Activated CD8-positive, alpha-beta T cell treated with anti-CD3 and anti-CD28 coated beads for 36 hours (primary cell): ENCODE measurements at regions not wholly inside any gene's neighbourhood (a gene's known extent, or its start where the extent isn't known, plus 50 kb on each side); places are given as distances from the start of the nearest gene placed in this dataset.
A peak's percentile ranks its signal among the peaks of the same experiment; 100 is the strongest.

Experiments used
- ATAC-seq: fragments of 200-7000 bp; cut with Tn5 transposase; one replicate; pipeline ENCODE4 v1.10.0; 2021; ENCODE audit warnings: mild to moderate bottlenecking, moderate library complexity
- CTCF ChIA-PET: fragments of 350-600 bp; sonication (Branson Sonifier 250); formaldehyde crosslinking; loops from one replicate; lab custom pipeline; 2021; ENCODE audit warnings: antibody characterized with exemption; lab: Charles Lee
- POLR2A ChIA-PET: fragments of 350-600 bp; sonication (Branson Sonifier 250); formaldehyde crosslinking; loops from one replicate; lab custom pipeline; 2021; ENCODE audit warnings: antibody characterized with exemption; lab: Charles Lee
- DNase-seq: peaks from one replicate; pipeline ENCODE4 v3.0.0-alpha.2; 2020
- H3K27ac Mint-ChIP-seq: one replicate; pipeline ENCODE4 v1.8.0; 2021; ENCODE audit warnings: mild to moderate bottlenecking, mixed read lengths
- H3K27me3 Mint-ChIP-seq: one replicate; pipeline ENCODE4 v1.8.0; 2021; ENCODE audit warnings: mixed read lengths
- H3K36me3 Mint-ChIP-seq: one replicate; pipeline ENCODE4 v1.8.0; 2021; ENCODE audit warnings: low read depth, mixed read lengths
- H3K4me1 Mint-ChIP-seq: one replicate; pipeline ENCODE4 v1.8.0; 2021; ENCODE audit warnings: low read depth, mixed read lengths
- H3K4me3 Mint-ChIP-seq: one replicate; pipeline ENCODE4 v1.8.0; 2021; ENCODE audit warnings: mild to moderate bottlenecking, moderate library complexity, mixed read lengths
- H3K9me3 Mint-ChIP-seq: one replicate; pipeline ENCODE4 v1.8.0; 2021; ENCODE audit warnings: mixed read lengths
- CTCF ChIP-seq: fragments of 200-600 bp; IDR thresholded peaks from one replicate; pipeline ENCODE4 v1.8.0; 2022; ENCODE audit warnings: antibody characterized with exemption, mild to moderate bottlenecking
- intact Hi-C: fragments of 100-400 bp; cut with micrococcal nuclease; formaldehyde crosslinking; loops from one replicate; pipeline ENCODE4 v1.10.0; 2022

GRCh38 chr17:36728030-36728991 is 126.9 kb downstream of the MRM1 start:
- H3K4me3 Mint-ChIP-seq = peak overlapping the region; percentile 47
- peaks cover 49% of the 10 kb centered on the region for H3K4me1 Mint-ChIP-seq
- TF ChIP-seq CTCF = no peak
- peaks cover 3% of the 10 kb centered on the region for H3K36me3 Mint-ChIP-seq
- ChIA-PET POLR2A (no interaction called here), CTCF (no interaction called here)
- DNase-seq (peak; percentile 64), ATAC-seq (peak; percentile 65)
- intact Hi-C loops = loop anchor here (10.0 kb wide), 1 partner anchor 206 kb away; the partner anchor contains the start of gene LHX1
- H3K27me3 Mint-ChIP-seq = peaks cover 7% of the 10 kb centered on the region
- H3K27ac Mint-ChIP-seq = peak overlapping the region; percentile 76
- no peaks in the 10 kb centered on the region for H3K9me3 Mint-ChIP-seq

- Mint-ChIP-seq H3K36me3 (peaks cover 3% of the 10 kb centered on the region), H3K27ac (no peak overlapping the region), H3K4me1 (peaks cover 33% of the 10 kb centered on the region), H3K4me3 (no peak overlapping the region), H3K27me3 (peaks cover 7% of the 10 kb centered on the region), H3K9me3 (no peaks in the 10 kb centered on the region)
- intact Hi-C loops = no loop called here
- DNase-seq (no peak), ATAC-seq (no peak)
- ChIA-PET POLR2A (no interaction called here), CTCF (no interaction called here)
- no peak for TF ChIP-seq CTCF
Measured at GRCh38 chr17:36730095-36730808, 128.9 kb downstream of the MRM1 start.

GRCh38 chr17:36730857-36731490 is 129.6 kb downstream of the MRM1 start:
- H3K4me1 Mint-ChIP-seq = peaks cover 28% of the 10 kb centered on the region
- intact Hi-C loops = no loop called here
- peaks cover 3% of the 10 kb centered on the region for H3K36me3 Mint-ChIP-seq
- H3K27me3 Mint-ChIP-seq = peaks cover 7% of the 10 kb centered on the region
- TF ChIP-seq CTCF = no peak
- no peaks in the 10 kb centered on the region for H3K9me3 Mint-ChIP-seq
- no peak for DNase-seq
- H3K4me3 Mint-ChIP-seq = no peak overlapping the region
- ChIA-PET CTCF (no interaction called here), POLR2A (no interaction called here)
- no peak overlapping the region for H3K27ac Mint-ChIP-seq
- ATAC-seq = no peak

GRCh38 chr17:36731811-36732210 is 130.4 kb downstream of the MRM1 start:
- Mint-ChIP-seq H3K4me1 (peaks cover 20% of the 10 kb centered on the region), H3K27ac (no peak overlapping the region), H3K27me3 (peaks cover 7% of the 10 kb centered on the region), H3K9me3 (no peaks in the 10 kb centered on the region), H3K36me3 (no peaks in the 10 kb centered on the region), H3K4me3 (no peak overlapping the region)
- no peak for DNase-seq
- TF ChIP-seq CTCF = no peak
- intact Hi-C loops = no loop called here
- ChIA-PET CTCF (no interaction called here), POLR2A (no interaction called here)
- no peak for ATAC-seq
